NCI-H82 treated with DMSO at 0.1 percent for 48 hours (cell line): ENCODE measurements at regions not wholly inside any gene's neighbourhood (a gene's known extent, or its start where the extent isn't known, plus 50 kb on each side); places are given as distances from the start of the nearest gene placed in this dataset.

Source experiments
- DNase-seq: peaks from one replicate; lab custom pipeline; 2025; ENCODE audit not compliant: unreplicated experiment; lab: John Stamatoyannopoulos, UW

DNA sequence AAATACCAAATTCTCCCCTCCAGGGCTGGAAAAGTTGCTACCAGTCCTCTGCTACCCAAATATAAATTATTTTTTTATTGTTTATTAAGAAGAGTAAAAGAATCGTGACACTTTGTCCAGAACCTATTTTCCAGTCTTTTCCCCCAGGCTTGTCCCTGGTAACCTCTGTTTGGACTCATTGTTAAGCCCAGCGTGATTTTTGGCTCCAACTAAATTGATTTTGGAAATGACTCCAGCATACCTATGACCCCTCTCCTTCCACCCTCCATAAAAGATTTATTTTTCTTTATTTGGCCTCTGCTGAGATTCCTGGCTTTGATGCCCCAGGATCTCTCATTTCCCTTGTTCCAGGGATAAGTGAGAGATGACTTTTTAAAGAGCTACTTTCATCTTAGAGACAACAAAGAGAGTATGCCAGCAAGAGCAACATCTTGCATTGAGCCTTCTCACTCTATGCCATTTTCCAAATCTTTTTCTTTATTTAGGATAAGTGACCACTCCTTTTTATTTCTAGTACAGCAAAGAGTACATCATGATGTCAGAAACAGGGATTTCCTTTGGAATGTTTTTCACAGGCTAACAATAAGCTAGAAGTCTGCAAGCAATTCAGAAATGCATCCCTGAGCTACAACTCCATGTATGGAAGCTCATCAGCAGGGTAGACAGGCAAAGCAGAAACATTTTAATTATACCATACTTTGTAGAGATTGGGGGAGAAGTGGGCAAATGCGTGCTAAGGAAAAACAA is 75.8 kb downstream of the DAD1 start:
- DNase-seq: no peak

- no peak for DNase-seq
Observed at GRCh38 chr14:22512106-22512814, 76.8 kb downstream of the DAD1 start.

- no peak for DNase-seq
Observed at GRCh38 chr14:22510527-22511110, 78.4 kb downstream of the DAD1 start.

- DNase-seq: no peak
Observed at GRCh38 chr14:22509751-22510300, 79.2 kb downstream of the DAD1 start.

GRCh38 chr14:22509036-22509709 is 79.9 kb downstream of the DAD1 start:
- DNase-seq: no peak

DNA sequence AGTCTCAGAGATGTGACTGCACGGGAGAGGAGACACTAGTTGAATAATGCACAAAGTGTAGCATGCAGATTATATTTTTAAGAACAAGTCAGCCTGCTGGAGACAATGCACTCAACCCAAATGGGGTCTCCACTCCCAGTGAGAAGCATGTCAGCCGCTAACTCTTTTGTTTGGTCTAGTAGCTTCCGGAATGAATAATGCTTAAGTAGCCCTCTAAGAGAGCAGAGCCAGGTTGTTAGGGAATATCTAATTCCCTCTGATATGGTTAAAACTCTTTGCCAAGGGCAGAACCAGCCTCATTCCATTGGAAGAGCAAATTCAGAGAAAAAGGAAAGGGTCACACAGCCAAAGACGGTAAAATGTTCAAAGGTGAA is 80.4 kb downstream of the DAD1 start:
- no peak for DNase-seq

GRCh38 chr14:22508150-22508457 is 80.9 kb downstream of the DAD1 start:
- DNase-seq: no peak

- no peak for DNase-seq
Observed at GRCh38 chr14:22506778-22507351, 82.2 kb downstream of the DAD1 start.

DNA sequence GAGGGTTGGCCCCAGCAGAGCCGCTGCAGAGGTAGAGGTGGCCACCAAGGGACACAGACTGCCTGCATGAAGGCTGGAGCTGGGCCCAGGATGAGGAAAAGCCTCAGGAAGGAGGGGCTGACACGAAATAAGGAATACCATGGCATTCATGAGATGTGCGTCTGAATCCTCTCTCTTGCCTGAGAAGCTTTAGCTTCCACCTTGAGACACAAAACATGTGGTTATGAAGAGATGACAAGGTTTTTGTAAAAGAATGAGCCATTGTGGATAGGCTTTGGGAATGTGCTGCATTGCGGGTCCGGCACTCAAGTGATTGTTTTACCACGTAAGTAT is 82.7 kb downstream of the DAD1 start:
- DNase-seq: no peak

GRCh38 chr14:22505697-22506377 is 83.2 kb downstream of the DAD1 start:
- no peak for DNase-seq

DNA sequence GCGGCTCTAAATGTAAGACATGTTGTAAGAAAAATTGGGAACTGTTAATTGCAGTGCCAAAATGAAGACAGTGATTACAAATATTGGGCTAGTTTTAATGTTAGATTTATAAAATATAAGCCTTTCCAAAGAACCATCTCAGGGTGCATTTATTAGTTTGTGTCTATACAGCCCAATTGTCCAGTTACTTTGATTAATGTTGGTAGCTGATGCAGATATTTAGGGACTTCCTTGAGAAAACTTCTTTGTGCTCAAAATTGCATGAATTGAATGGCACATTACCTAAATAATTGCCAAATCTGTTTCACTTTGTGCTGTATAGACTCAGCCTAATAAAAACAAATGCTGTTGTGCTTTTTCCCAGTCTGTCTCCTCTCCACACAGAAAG is 83.7 kb downstream of the DAD1 start:
- no peak for DNase-seq

- no peak for DNase-seq
Observed at GRCh38 chr14:22502551-22502950, 86.5 kb downstream of the DAD1 start.

- DNase-seq: peak; percentile 89
Observed at GRCh38 chr14:22502007-22502406, 87.0 kb downstream of the DAD1 start.

DNA sequence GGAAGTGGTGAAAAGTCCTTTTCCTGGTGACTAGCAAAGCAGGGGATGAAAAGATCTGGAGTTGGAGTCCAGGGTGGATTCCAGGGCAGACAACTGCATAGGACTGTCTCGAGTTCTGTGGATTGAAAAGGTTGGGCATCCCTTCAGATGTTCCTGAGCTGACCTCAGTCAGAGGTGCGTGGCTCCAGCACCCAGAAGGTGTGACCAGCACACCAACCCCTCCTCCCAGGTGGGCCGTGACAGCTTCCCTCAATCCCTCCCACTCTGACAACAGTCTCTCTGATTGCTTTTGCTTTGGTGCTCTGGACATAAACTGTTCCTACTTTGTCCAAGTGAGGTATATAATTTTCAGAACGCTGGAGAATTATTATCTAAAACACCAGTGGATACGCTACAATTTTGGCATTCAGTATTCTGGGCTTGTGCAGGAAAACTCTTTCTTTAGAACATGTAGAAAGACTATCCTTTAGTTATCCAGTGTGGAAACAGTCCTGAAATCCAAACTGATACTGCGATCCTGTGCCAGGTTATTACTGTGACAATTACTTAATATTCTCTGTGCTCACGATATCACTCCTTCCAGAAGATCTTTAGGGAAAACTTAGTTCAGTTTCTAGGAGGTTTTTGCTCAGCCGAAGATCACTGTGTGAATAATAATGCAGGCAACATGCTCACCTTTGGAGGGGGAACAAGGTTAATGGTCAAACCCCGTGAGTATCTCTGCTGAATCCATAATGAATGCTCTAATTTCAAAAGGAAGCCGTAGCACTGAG is 87.9 kb downstream of the DAD1 start:
- DNase-seq: no peak

- no peak for DNase-seq
Observed at GRCh38 chr14:22500525-22500924, 88.5 kb downstream of the DAD1 start.

DNA sequence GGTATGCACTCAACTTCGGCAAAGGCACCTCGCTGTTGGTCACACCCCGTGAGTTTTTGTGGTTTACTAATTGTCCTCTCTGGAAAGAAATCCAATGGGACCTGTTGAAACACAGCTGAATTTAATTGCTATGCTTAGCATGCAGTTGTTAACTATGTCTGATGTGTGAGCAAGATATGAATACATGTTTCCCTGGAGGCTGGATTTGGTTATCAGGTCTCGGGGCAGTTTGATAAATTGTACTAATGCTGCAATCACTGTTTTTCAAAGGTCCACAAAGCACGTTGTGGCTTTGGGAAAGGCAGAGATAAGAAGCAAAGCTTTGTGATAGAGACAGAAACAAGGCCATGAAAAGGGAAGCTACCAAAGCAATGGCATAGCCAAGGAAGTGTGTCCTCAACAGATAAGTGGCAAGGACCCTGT is 91.3 kb downstream of the DAD1 start:
- DNase-seq: no peak

- DNase-seq: no peak
Observed at GRCh38 chr14:22497144-22497423, 91.9 kb downstream of the DAD1 start.

DNA sequence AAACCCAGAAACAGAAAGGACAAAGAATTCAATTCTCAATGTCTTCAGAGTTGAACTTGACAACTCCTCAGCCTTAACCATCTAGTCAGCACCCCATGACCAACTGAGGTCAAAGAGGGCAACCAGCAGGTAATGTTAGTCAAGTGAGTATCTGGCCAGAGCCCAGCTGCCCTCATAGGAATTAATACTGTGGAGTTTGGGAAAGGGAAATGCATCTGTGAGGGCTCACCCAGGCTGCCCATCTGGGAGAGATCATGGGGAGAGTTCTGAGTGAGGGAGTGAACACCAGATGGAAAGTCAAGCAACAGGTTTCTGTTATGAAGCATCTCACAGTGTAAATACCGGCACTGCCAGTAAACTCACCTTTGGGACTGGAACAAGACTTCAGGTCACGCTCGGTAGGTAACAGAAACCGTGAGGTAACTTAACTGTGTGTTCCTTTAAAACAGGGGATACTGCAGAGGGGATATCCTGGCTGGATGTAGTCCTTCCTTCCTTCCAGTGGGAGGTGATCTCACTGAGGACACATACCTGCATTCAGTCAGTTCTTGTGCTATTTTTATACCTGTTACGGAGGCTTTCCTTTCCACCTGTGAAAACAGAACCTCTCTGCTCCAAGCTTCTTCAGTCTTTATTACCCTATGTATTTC is 94.4 kb downstream of the DAD1 start:
- DNase-seq: no peak

DNA sequence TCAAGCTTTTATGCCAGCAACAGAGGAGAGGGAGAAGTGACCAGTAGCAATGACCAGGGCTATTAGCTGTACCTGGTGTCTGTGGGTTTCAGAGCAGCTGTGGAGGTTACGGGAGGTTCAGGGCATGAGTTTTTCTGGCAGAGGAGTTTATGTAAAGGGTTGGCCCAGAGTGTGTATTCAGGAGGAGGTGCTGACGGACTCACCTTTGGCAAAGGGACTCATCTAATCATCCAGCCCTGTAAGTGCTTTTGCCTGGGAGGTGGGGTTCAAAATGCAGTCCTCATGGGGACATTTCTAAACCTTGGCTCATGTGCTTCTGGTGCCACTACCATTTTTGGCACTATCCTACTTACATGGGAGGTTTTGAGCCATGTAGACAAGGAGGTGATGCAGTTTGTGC is 95.3 kb downstream of the DAD1 start:
- DNase-seq: no peak
